GM12875 (cell line): ENCODE measurements at regions not wholly inside any gene's neighbourhood (a gene's known extent, or its start where the extent isn't known, plus 50 kb on each side); places are given as distances from the start of the nearest gene placed in this dataset.

Experiments
- H3K4me3 ChIP-seq: one replicate; pipeline ENCODE4 v1.5.1; 2011; ENCODE audit warnings: low read depth, low read length, control low read depth
- TF ChIP-seq, protein P1 (sequence below): IDR thresholded peaks from 2 replicates; pipeline ENCODE4 v1.5.1; 2011; ENCODE audit warnings: low read depth, mild to moderate bottlenecking, control low read depth, inconsistent platforms, low read length, moderate library complexity, borderline replicate concordance; ENCODE audit not compliant: insufficient read depth

DNA sequence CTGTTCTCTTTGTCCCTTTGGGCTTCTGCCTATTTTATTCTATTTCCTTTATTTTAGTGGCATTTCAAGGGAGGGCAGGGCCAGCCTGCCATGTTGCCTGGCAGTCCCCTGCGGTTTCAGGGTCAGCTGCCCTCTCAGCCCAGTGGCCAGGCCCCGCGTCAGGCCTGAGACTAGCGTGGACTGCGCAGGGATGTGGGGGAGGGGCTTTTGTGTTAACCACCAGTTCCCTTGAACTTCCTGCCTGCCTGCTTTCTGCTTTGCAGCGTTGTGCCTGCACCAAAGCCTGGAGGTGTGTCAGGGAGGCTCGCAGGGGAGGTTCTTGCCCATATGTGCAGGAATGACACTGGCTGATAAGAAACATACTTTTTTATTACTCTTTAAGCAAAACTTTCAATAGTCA is 157.6 kb downstream of the SLC35B3 start:
- TF ChIP-seq, protein P1, sequence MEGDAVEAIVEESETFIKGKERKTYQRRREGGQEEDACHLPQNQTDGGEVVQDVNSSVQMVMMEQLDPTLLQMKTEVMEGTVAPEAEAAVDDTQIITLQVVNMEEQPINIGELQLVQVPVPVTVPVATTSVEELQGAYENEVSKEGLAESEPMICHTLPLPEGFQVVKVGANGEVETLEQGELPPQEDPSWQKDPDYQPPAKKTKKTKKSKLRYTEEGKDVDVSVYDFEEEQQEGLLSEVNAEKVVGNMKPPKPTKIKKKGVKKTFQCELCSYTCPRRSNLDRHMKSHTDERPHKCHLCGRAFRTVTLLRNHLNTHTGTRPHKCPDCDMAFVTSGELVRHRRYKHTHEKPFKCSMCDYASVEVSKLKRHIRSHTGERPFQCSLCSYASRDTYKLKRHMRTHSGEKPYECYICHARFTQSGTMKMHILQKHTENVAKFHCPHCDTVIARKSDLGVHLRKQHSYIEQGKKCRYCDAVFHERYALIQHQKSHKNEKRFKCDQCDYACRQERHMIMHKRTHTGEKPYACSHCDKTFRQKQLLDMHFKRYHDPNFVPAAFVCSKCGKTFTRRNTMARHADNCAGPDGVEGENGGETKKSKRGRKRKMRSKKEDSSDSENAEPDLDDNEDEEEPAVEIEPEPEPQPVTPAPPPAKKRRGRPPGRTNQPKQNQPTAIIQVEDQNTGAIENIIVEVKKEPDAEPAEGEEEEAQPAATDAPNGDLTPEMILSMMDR, result no peak
- H3K4me3 ChIP-seq, result no peak overlapping the region

- TF ChIP-seq, protein P1, result no peak
Observed at GRCh38 chr6:8276148-8276547, 159.2 kb downstream of the SLC35B3 start.

GRCh38 chr6:8275667-8276066 is 159.7 kb downstream of the SLC35B3 start:
- TF ChIP-seq, protein P1, result no peak
- H3K4me3 ChIP-seq, result no peak overlapping the region

More at GRCh38 chr6:8276148-8276547, 159.2 kb downstream of the SLC35B3 start:
- no peak overlapping the region for H3K4me3 ChIP-seq

GRCh38 chr6:8274226-8274625 is 161.1 kb downstream of the SLC35B3 start:
- TF ChIP-seq, protein P1, result no peak
- no peak overlapping the region for H3K4me3 ChIP-seq

DNA sequence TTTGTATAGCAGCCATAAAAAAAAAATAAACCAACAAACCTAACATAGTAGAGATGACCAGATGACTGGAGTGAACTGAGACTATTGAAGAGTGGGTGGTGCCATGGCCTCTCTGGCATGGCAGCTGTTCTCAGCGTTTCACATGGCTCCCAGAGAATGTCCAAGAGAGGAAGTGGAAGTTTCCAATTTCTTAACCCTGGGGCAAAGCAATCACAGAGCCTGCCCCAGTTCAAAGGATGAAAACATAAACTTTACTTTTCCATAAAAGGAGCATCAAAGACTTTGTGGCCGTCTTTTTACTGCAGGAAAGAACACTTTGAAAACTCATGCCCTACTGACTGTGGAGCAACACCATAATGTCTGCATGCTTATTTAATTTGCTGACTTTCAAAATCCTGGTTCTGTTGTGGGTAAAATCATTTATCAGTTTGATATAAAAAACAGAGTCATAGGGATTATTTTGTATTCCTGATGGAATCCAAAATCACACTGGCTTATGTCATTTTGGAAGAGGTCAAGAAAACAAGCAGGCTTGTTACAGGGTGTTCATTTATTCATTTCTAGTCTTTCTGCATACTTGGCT is 165.4 kb downstream of the SLC35B3 start:
- TF ChIP-seq, protein P1, result no peak
- H3K4me3 ChIP-seq, result no peak overlapping the region

- TF ChIP-seq, protein P1, result no peak
- H3K4me3 ChIP-seq, result no peak overlapping the region
Observed at GRCh38 chr6:8269094-8269493, 166.3 kb downstream of the SLC35B3 start.

GRCh38 chr6:8268606-8269005 is 166.3 kb upstream of the EEF1E1 start:
- no peak overlapping the region for H3K4me3 ChIP-seq
- TF ChIP-seq, protein P1, result no peak
